ENCODE measurements at regions not wholly inside any gene's neighbourhood (a gene's known extent, or its start where the extent isn't known, plus 50 kb on each side); places are given as distances from the start of the nearest gene placed in this dataset.
"Not testable (repeated sequence)": the region's sequence is repeated elsewhere in the genome, so short reads cannot be mapped to it uniquely, and the experiment has no call there.

DNA sequence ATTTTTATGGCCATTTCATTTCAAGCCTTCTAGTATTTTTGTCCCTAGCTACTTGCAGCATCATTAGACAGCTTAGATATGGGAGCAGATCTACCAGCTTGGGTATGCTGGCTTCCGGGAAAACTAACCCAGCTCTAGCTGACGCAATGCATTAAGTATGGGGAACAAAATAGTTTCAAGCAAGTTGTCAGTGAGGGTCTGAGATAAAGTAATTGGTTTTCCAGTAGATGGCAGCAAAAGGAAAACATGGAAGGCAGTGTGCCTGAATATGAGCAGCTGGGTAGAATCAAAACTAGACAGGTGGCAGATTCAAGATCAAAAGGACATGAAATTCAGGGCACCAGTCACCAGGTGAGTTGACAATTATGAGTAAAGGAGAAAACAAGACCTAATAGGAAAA lies 340.9 kb upstream of the CTSO start:
- Mint-ChIP-seq H3K9me3 (no peaks in the 10 kb centered on the region), H3K4me1 (no peaks in the 10 kb centered on the region), H3K4me3 (no peak overlapping the region), H3K27ac (no peak overlapping the region), H3K36me3 (ENCODE audit: low read depth) (no peaks in the 10 kb centered on the region), H3K27me3 (no peaks in the 10 kb centered on the region)
- POLR2A ChIA-PET: no interaction called here
- no peak for TF ChIP-seq CTCF (IDR thresholded peaks at IDR 0.05)
- intact Hi-C loops (cut with micrococcal nuclease): no loop called here
- ATAC-seq (ENCODE audit: low read depth) (no peak), DNase-seq (no peak)
- CTCF ChIA-PET: no interaction called here

DNA sequence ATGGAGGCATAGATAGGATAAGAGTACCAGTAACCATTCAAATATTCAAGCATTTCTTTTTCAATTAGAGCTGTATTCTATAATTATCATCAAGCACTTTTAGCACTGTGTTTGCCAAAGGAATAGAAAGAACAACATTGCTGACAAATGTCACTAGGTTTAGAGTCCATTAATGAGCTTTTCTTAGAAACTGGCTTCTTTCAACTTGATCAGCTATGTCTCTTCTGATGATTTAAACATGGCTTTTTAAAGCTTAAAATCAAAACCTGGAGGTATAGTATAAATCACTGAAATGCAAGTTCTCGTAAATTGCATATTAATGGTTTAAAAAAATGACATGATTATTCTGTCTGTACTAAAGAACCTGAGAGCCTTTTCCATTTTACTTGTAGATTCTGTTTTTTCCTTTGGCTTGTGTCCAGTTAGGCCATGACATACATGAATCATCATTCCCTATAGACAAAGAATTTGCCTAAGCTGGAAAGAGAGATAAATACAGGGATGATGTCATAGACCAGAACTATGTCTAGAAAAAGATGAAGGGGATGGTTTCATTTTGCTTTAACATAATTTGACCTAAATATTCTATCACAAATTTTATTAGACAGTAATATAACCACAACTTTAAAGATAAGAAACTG lies 340.1 kb upstream of the CTSO start:
- intact Hi-C loops (cut with micrococcal nuclease): no loop called here
- DNase-seq (no peak), ATAC-seq (ENCODE audit: low read depth) (no peak)
- ChIA-PET CTCF (no interaction called here), POLR2A (no interaction called here)
- TF ChIP-seq CTCF (IDR thresholded peaks at IDR 0.05): no peak
- Mint-ChIP-seq H3K36me3 (ENCODE audit: low read depth) (no peaks in the 10 kb centered on the region), H3K27ac (no peak overlapping the region), H3K4me3 (no peak overlapping the region), H3K4me1 (no peaks in the 10 kb centered on the region), H3K27me3 (no peaks in the 10 kb centered on the region), H3K9me3 (no peaks in the 10 kb centered on the region)

- Mint-ChIP-seq H3K9me3 (no peaks in the 10 kb centered on the region), H3K36me3 (ENCODE audit: low read depth) (no peaks in the 10 kb centered on the region), H3K27ac (no peak overlapping the region), H3K27me3 (no peaks in the 10 kb centered on the region), H3K4me1 (no peaks in the 10 kb centered on the region), H3K4me3 (no peak overlapping the region)
- ATAC-seq (ENCODE audit: low read depth) (no peak), DNase-seq (no peak)
- ChIA-PET POLR2A (no interaction called here), CTCF (no interaction called here)
- intact Hi-C loops (cut with micrococcal nuclease): no loop called here
- no peak for TF ChIP-seq CTCF (IDR thresholded peaks at IDR 0.05)
Measured at GRCh38 chr4:156291317-156291716, 337.7 kb upstream of the CTSO start.

GRCh38 chr4:156290811-156291210 lies 337.1 kb upstream of the CTSO start:
- DNase-seq: no peak
- no peak for ATAC-seq (ENCODE audit: low read depth)
- ChIA-PET POLR2A (no interaction called here), CTCF (no interaction called here)
- TF ChIP-seq CTCF (IDR thresholded peaks at IDR 0.05): no peak
- intact Hi-C loops (cut with micrococcal nuclease): no loop called here
- H3K27ac Mint-ChIP-seq: no peak overlapping the region
- no peak overlapping the region for H3K4me3 Mint-ChIP-seq
- no peaks in the 10 kb centered on the region for H3K27me3 Mint-ChIP-seq
- H3K36me3 Mint-ChIP-seq (ENCODE audit: low read depth): no peaks in the 10 kb centered on the region
- no peaks in the 10 kb centered on the region for H3K9me3 Mint-ChIP-seq
- H3K4me1 Mint-ChIP-seq: no peaks in the 10 kb centered on the region

- H3K36me3 Mint-ChIP-seq (ENCODE audit: low read depth); H3K4me3 Mint-ChIP-seq; H3K27me3 Mint-ChIP-seq; CTCF ChIA-PET; DNase-seq; H3K27ac Mint-ChIP-seq; H3K9me3 Mint-ChIP-seq; ATAC-seq (ENCODE audit: low read depth); intact Hi-C loops (cut with micrococcal nuclease); POLR2A ChIA-PET; H3K4me1 Mint-ChIP-seq: not testable (repeated sequence)
Measured at GRCh38 chr4:156290026-156290425, 336.4 kb upstream of the CTSO start.

GRCh38 chr4:156280686-156281085 lies 327.0 kb upstream of the CTSO start:
- DNase-seq (no peak), ATAC-seq (ENCODE audit: low read depth) (no peak)
- intact Hi-C loops (cut with micrococcal nuclease): no loop called here
- Mint-ChIP-seq H3K36me3 (ENCODE audit: low read depth) (no peaks in the 10 kb centered on the region), H3K9me3 (peaks cover 3% of the 10 kb centered on the region), H3K4me3 (no peak overlapping the region), H3K4me1 (no peaks in the 10 kb centered on the region), H3K27ac (no peak overlapping the region), H3K27me3 (no peaks in the 10 kb centered on the region)
- TF ChIP-seq CTCF (IDR thresholded peaks at IDR 0.05): no peak
- ChIA-PET CTCF (no interaction called here), POLR2A (no interaction called here)

Measured in activated B cell treated with CpG ODN at 0.5 μM for 24 hours (primary cell).